Astrocyte (in vitro differentiated cells and primary cell): ENCODE measurements at regions not wholly inside any gene's neighbourhood (a gene's known extent, or its start where the extent isn't known, plus 50 kb on each side); places are given as distances from the start of the nearest gene placed in this dataset.
A peak's percentile ranks its signal among the peaks of the same experiment; 100 is the strongest.

Experiments
- DNase-seq: peaks from one replicate; pipeline ENCODE4 v3.0.0-alpha.2; 2010; ENCODE audit warnings: low read depth
- FAIRE-seq: peaks from 2 replicates; lab custom pipeline; 2011; peaks lifted over from hg19 to GRCh38; lab: Jason Lieb, UNC
- H2AFZ ChIP-seq: 2 replicates; pipeline ENCODE4 v1.6.0; 2012; ENCODE audit warnings: low read depth, low read length, inconsistent platforms
- H3K27ac ChIP-seq: 2 replicates; pipeline ENCODE4 v1.5.1; 2011; ENCODE audit warnings: low read depth, low read length, inconsistent platforms
- H3K27me3 ChIP-seq: 2 replicates; pipeline ENCODE4 v1.6.0; 2011; ENCODE audit warnings: low read length, inconsistent platforms; ENCODE audit not compliant: insufficient read depth
- H3K36me3 ChIP-seq: 2 replicates; pipeline ENCODE4 v1.5.1; 2011; ENCODE audit warnings: low read length, inconsistent platforms; ENCODE audit not compliant: insufficient read depth
- H3K4me1 ChIP-seq: 2 replicates; pipeline ENCODE4 v1.5.1; 2011; ENCODE audit warnings: low read length, inconsistent platforms; ENCODE audit not compliant: insufficient read depth
- H3K4me2 ChIP-seq: 2 replicates; pipeline ENCODE4 v1.6.0; 2012; ENCODE audit warnings: low read length, inconsistent platforms
- H3K4me3 ChIP-seq: 2 replicates; pipeline ENCODE4 v1.5.1; 2011; ENCODE audit warnings: low read depth, mild to moderate bottlenecking, low read length, inconsistent platforms; ENCODE audit not compliant: insufficient read depth
- H3K79me2 ChIP-seq: 2 replicates; pipeline ENCODE4 v1.6.0; 2012; ENCODE audit warnings: mild to moderate bottlenecking, low read length, inconsistent platforms; ENCODE audit not compliant: insufficient read depth
- H3K9ac ChIP-seq: 2 replicates; pipeline ENCODE4 v1.6.0; 2012; ENCODE audit warnings: mild to moderate bottlenecking, low read length, inconsistent platforms
- H3K9me3 ChIP-seq: 2 replicates; pipeline ENCODE4 v1.5.1; 2012; ENCODE audit warnings: low read depth, mild to moderate bottlenecking, low read length, inconsistent platforms; ENCODE audit not compliant: insufficient read depth
- H4K20me1 ChIP-seq: 2 replicates; pipeline ENCODE4 v1.6.0; 2012; ENCODE audit warnings: low read length, inconsistent platforms; ENCODE audit not compliant: insufficient read depth
- H3K27ac Mint-ChIP-seq: one replicate; pipeline ENCODE4 v1.8.0; 2021; ENCODE audit warnings: mild to moderate bottlenecking, mixed read lengths; ENCODE audit not compliant: unreplicated experiment
- H3K27me3 Mint-ChIP-seq: one replicate; pipeline ENCODE4 v1.8.0; 2021; ENCODE audit warnings: low read depth, mixed read lengths; ENCODE audit not compliant: unreplicated experiment
- H3K36me3 Mint-ChIP-seq: one replicate; pipeline ENCODE4 v1.8.0; 2021; ENCODE audit warnings: low read depth, mixed read lengths; ENCODE audit not compliant: unreplicated experiment
- H3K4me1 Mint-ChIP-seq: one replicate; pipeline ENCODE4 v1.8.0; 2021; ENCODE audit warnings: low read depth, mixed read lengths; ENCODE audit not compliant: unreplicated experiment
- H3K4me3 Mint-ChIP-seq: one replicate; pipeline ENCODE4 v1.8.0; 2021; ENCODE audit warnings: mild to moderate bottlenecking, moderate library complexity, mixed read lengths; ENCODE audit not compliant: unreplicated experiment
- H3K9me3 Mint-ChIP-seq: one replicate; pipeline ENCODE4 v1.8.0; 2021; ENCODE audit warnings: mild to moderate bottlenecking, mixed read lengths; ENCODE audit not compliant: unreplicated experiment
- EZH2 ChIP-seq: IDR thresholded peaks from 2 replicates; pipeline ENCODE4 v1.6.1; 2012; ENCODE audit warnings: mild to moderate bottlenecking, low read length, inconsistent platforms; ENCODE audit not compliant: insufficient read depth
- TF ChIP-seq, protein P1 (sequence below): IDR thresholded peaks from 2 replicates; pipeline ENCODE4 v1.5.1; 2011; ENCODE audit warnings: low read depth, mild to moderate bottlenecking, inconsistent platforms, low read length, moderate library complexity; ENCODE audit not compliant: insufficient read depth

DNA sequence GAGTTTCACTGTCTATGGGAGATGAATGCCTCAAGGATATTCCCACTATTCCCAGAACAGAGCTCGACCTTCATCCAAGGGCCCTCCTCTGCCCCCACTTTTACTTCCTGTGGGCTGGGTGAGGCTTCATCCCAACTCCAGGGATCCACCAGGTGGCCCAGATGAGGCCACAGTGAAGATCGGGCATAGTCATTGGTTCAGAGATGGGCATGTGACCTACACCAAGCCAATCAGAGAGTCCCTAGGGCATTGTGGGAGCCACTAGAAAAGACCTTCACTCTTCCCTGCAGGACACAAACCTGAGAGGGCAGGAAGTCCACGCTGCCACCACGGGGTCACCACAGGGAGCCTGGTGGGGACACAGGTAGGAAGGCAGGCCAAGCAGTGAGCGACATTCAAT lies 72.9 kb upstream of the SLC22A16 start:
- Mint-ChIP-seq H3K27me3 (no peaks in the 10 kb centered on the region), H3K4me1 (peaks cover 13% of the 10 kb centered on the region), H3K9me3 (peaks cover 36% of the 10 kb centered on the region), H3K4me3 (no peak overlapping the region), H3K27ac (no peak overlapping the region), H3K36me3 (peaks cover 4% of the 10 kb centered on the region)
- FAIRE-seq (no peak), DNase-seq (no peak)
- TF ChIP-seq EZH2 = no peak
- TF ChIP-seq, protein P1, sequence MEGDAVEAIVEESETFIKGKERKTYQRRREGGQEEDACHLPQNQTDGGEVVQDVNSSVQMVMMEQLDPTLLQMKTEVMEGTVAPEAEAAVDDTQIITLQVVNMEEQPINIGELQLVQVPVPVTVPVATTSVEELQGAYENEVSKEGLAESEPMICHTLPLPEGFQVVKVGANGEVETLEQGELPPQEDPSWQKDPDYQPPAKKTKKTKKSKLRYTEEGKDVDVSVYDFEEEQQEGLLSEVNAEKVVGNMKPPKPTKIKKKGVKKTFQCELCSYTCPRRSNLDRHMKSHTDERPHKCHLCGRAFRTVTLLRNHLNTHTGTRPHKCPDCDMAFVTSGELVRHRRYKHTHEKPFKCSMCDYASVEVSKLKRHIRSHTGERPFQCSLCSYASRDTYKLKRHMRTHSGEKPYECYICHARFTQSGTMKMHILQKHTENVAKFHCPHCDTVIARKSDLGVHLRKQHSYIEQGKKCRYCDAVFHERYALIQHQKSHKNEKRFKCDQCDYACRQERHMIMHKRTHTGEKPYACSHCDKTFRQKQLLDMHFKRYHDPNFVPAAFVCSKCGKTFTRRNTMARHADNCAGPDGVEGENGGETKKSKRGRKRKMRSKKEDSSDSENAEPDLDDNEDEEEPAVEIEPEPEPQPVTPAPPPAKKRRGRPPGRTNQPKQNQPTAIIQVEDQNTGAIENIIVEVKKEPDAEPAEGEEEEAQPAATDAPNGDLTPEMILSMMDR = no peak
- no peak overlapping the region for H3K4me3 ChIP-seq
- no peaks in the 10 kb centered on the region for H3K27me3 ChIP-seq
- H4K20me1 ChIP-seq = no peaks in the 10 kb centered on the region
- no peak overlapping the region for H3K4me2 ChIP-seq
- H3K9ac ChIP-seq = no peak overlapping the region
- H3K4me1 ChIP-seq = peaks cover 17% of the 10 kb centered on the region
- H3K9me3 ChIP-seq = peaks cover 12% of the 10 kb centered on the region
- no peak overlapping the region for H2AFZ ChIP-seq
- no peaks in the 10 kb centered on the region for H3K36me3 ChIP-seq
- no peaks in the 10 kb centered on the region for H3K79me2 ChIP-seq
- H3K27ac ChIP-seq = no peak overlapping the region

DNA sequence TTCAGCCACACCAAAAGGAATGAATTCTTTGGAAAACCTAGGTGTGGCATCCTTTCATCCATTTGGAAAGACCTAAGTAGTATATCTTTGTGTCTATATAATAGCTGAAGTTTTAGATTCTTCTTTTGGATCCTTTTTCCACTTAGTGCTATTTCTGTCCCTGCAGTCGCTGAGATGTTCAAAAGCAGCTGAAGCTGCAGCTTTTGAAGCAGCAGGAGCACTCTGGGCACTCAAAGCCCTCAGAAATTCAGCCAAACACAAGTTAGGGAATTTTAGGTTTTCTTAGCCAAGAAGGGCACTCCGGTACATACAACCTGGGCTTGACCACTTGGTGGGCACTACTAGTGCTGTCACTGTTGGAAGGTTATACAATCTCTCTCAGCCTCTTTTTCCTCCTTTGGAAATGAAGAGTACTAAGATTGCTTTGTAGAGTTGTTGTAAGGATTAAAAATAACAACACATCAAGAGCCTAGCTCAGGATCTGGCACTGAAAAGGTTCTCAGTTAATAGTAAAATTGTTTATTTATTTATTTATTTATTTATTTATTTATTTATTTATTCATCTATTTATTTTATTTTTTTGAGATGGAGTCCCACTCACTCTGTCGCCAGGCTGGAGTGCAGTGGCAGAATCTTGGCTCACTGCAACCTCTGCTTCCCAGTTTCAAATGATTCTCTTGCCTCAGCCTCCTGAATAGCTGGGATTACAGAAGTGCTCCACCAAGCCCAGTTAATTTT lies 71.9 kb upstream of the SLC22A16 start:
- Mint-ChIP-seq H3K4me3 (no peak overlapping the region), H3K36me3 (peaks cover 4% of the 10 kb centered on the region), H3K27ac (no peak overlapping the region), H3K4me1 (peaks cover 13% of the 10 kb centered on the region), H3K9me3 (peaks cover 35% of the 10 kb centered on the region), H3K27me3 (no peaks in the 10 kb centered on the region)
- TF ChIP-seq EZH2 = no peak
- TF ChIP-seq, protein P1 = no peak
- Histone ChIP-seq H3K4me3 (no peak overlapping the region), H3K9ac (peak overlapping the region; percentile 53), H3K79me2 (no peaks in the 10 kb centered on the region), H3K4me2 (peak overlapping the region; percentile 74), H4K20me1 (no peaks in the 10 kb centered on the region), H3K27ac (peak overlapping the region; percentile 48), H2AFZ (no peak overlapping the region), H3K27me3 (no peaks in the 10 kb centered on the region), H3K4me1 (peaks cover 17% of the 10 kb centered on the region), H3K36me3 (no peaks in the 10 kb centered on the region), H3K9me3 (peaks cover 12% of the 10 kb centered on the region)
- no peak for FAIRE-seq
- DNase-seq = no peak

DNA sequence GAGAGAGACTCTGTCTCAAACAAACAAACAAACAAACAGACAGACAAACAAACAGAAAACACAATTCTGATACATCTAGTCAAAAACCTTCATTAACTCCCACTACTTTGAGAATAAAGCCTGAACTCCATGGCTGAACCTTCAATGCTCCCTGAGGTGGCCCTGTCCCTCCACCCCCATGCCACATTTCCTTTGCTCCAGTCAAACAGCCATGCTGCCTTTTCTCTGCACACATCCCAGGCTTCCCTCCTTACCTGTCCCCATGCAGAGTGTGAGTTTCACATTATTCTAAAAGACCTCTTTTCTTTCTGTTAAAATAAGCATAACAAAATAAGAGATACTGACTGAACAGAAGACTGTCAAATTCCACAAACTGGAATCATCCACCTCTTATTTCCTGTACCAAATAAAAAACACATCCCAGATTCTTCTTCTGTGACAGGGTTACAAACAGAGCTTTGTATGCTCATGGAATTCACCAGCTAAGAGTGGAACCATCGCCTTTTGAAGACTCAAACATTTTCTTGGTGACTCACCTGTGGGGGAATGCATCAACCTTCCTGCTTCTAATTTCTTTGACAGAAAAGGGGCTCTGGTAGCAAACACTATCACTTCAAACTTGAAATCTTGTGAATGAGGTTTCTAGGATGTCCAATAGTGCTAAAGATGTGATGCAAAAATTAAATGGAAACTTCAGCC lies 71.0 kb upstream of the SLC22A16 start:
- TF ChIP-seq, protein P1 = no peak
- TF ChIP-seq EZH2 = no peak
- Histone ChIP-seq H4K20me1 (no peaks in the 10 kb centered on the region), H2AFZ (no peak overlapping the region), H3K9me3 (peaks cover 12% of the 10 kb centered on the region), H3K9ac (peak overlapping the region; percentile 53), H3K79me2 (no peaks in the 10 kb centered on the region), H3K36me3 (no peaks in the 10 kb centered on the region), H3K27ac (peak overlapping the region; percentile 69), H3K27me3 (no peaks in the 10 kb centered on the region), H3K4me1 (peaks cover 17% of the 10 kb centered on the region), H3K4me3 (peak overlapping the region; percentile 13), H3K4me2 (peak overlapping the region; percentile 74)
- Mint-ChIP-seq H3K27me3 (no peaks in the 10 kb centered on the region), H3K4me1 (peaks cover 13% of the 10 kb centered on the region), H3K36me3 (peaks cover 4% of the 10 kb centered on the region), H3K9me3 (peaks cover 31% of the 10 kb centered on the region), H3K27ac (peak overlapping the region; percentile 89), H3K4me3 (peak overlapping the region; percentile 65)
- peak; percentile 75 for FAIRE-seq
- peak; percentile 69 for DNase-seq
